Body of pancreas (tissue), 4 donors: ENCODE measurements at regions not wholly inside any gene's neighbourhood (a gene's known extent, or its start where the extent isn't known, plus 50 kb on each side); places are given as distances from the start of the nearest gene placed in this dataset.

ENCODE experiments used
- POLR2A ChIP-seq, 3 donors: fragments of 450-650 bp; IDR thresholded peaks; one replicate each; pipeline ENCODE4 v1.6.1; 2016; ENCODE audit warnings: antibody characterized with exemption in 3 of 3, mild to moderate bottlenecking in 2 of 3
- TF ChIP-seq, protein P1 (sequence below), 7 experiments: fragments of 450-650 bp in 4 of 7; fragments of 200-600 bp in 3 of 7; sonication (generic) in 3 of 7; IDR thresholded peaks; one replicate each; pipeline ENCODE4 v1.5.1; 2016 to 2019; ENCODE audit warnings: antibody characterized with exemption in 7 of 7

DNA sequence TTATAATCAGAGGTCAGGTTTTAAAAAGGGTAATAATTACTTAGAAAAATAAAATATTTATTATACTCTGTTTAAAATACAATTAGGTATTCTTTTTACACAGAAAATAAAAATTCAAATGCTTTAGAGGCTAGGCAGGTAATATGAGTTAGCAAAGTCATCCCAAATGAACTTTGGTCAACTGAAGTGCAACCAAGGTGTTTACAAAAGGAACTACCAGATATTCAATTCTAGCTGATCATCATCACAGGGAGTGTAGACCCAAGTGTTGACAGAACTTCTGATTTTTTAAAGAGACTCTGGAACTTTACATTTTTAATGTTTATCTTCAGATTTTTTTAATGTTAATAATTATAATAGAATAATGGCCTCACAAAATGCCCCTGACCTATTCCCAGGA lies 59.3 kb upstream of the COL5A2 start:
- TF ChIP-seq, protein P1, sequence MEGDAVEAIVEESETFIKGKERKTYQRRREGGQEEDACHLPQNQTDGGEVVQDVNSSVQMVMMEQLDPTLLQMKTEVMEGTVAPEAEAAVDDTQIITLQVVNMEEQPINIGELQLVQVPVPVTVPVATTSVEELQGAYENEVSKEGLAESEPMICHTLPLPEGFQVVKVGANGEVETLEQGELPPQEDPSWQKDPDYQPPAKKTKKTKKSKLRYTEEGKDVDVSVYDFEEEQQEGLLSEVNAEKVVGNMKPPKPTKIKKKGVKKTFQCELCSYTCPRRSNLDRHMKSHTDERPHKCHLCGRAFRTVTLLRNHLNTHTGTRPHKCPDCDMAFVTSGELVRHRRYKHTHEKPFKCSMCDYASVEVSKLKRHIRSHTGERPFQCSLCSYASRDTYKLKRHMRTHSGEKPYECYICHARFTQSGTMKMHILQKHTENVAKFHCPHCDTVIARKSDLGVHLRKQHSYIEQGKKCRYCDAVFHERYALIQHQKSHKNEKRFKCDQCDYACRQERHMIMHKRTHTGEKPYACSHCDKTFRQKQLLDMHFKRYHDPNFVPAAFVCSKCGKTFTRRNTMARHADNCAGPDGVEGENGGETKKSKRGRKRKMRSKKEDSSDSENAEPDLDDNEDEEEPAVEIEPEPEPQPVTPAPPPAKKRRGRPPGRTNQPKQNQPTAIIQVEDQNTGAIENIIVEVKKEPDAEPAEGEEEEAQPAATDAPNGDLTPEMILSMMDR (IDR thresholded peaks at IDR 0.05), result no peak
- no peak for TF ChIP-seq POLR2A (IDR thresholded peaks at IDR 0.05)
